BE2C (cell line): ENCODE measurements at regions not wholly inside any gene's neighbourhood (a gene's known extent, or its start where the extent isn't known, plus 50 kb on each side); places are given as distances from the start of the nearest gene placed in this dataset.

Experiments used
- DNase-seq: peaks from one replicate; pipeline ENCODE4 v3.0.0-alpha.2; 2020
- H3K27me3 ChIP-seq: fragments of 250-450 bp; sonication (Bioruptor Pico); 2 replicates; pipeline ENCODE4 v1.5.1; 2020; ENCODE audit warnings: mild to moderate bottlenecking
- H3K36me3 ChIP-seq: fragments of 250-450 bp; sonication (Bioruptor Pico); 2 replicates; pipeline ENCODE4 v1.5.1; 2020; ENCODE audit warnings: mild to moderate bottlenecking
- H3K4me1 ChIP-seq: fragments of 250-450 bp; sonication (Bioruptor Pico); 2 replicates; pipeline ENCODE4 v1.5.1; 2020
- H3K4me3 ChIP-seq: 2 replicates; pipeline ENCODE4 v1.5.1; 2011; ENCODE audit warnings: low read depth, low read length
- H3K9me3 ChIP-seq: fragments of 250-450 bp; sonication (Bioruptor Pico); 2 replicates; pipeline ENCODE4 v1.5.1; 2020
- CTCF ChIP-seq: IDR thresholded peaks from 2 replicates; pipeline ENCODE4 v1.5.1; 2012; ENCODE audit warnings: mild to moderate bottlenecking, low read depth, low read length

DNA sequence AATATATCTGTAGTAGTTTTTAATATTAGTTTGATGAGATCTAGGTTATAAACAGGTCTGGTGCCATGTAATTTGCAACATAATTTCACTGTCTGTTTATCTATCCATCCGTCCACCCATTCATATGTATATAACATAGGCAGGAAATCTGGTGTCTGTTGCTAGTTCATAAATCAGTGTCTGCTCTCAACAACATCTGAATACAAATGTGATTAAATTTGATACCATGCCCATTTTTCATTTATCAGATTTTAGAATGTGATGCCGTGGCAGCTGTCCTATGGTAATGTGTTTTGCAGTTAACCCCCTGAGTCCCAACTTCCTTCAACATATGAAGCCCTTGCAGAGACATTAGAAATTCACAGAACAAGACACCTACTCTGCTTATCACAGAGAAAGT lies 228.4 kb downstream of the CMPK2 start:
- TF ChIP-seq CTCF, result no peak
- Histone ChIP-seq H3K9me3 (no peaks in the 10 kb centered on the region), H3K36me3 (no peaks in the 10 kb centered on the region), H3K4me3 (no peak overlapping the region), H3K4me1 (peaks cover 9% of the 10 kb centered on the region), H3K27me3 (peaks cover 13% of the 10 kb centered on the region)
- peak; percentile 10 for DNase-seq

DNA sequence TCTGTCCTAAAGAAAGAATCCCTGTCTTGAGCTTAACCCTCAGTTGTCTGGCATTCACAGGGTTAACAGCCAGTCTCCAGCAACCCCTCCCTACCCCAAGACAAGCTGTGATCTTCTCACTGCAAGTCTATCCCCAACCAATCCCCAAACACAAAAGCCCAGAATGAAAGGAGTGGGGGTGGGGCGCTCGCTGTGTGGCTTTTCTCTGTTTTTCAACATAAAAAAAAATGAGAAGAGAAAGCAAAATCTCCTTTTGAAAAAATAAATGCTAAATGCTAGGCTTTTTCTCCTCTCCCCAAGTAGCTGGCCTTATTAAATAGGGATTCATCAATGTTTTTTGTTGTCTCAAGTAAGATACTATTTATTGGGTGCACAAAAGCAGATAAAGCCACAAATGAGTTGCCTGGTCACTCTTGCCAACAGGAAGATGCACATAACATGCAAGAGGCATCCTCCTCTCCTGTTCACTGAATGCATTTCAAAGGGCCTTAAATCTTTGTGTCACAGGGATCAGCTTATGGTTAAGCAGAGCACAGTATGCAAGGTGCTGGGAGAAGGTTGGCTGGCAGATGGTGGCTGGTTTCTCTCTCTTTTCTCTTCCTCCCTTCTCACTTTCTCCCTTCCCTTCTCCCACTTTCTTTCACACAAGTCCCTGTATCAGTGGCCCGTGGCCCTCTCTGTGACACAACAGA lies 225.6 kb downstream of the CMPK2 start:
- Histone ChIP-seq H3K4me3 (no peak overlapping the region), H3K4me1 (peaks cover 10% of the 10 kb centered on the region), H3K36me3 (no peaks in the 10 kb centered on the region), H3K27me3 (peaks cover 11% of the 10 kb centered on the region), H3K9me3 (no peaks in the 10 kb centered on the region)
- no peak for TF ChIP-seq CTCF
- DNase-seq, result no peak

GRCh38 chr2:6640621-6641015 lies 225.1 kb downstream of the CMPK2 start:
- TF ChIP-seq CTCF, result no peak
- H3K4me1 ChIP-seq, result peaks cover 15% of the 10 kb centered on the region
- H3K9me3 ChIP-seq, result no peaks in the 10 kb centered on the region
- DNase-seq, result no peak
- peaks cover 6% of the 10 kb centered on the region for H3K27me3 ChIP-seq
- H3K4me3 ChIP-seq, result no peak overlapping the region
- H3K36me3 ChIP-seq, result no peaks in the 10 kb centered on the region

GRCh38 chr2:6641956-6642355 lies 223.8 kb downstream of the CMPK2 start:
- DNase-seq, result no peak
- TF ChIP-seq CTCF, result no peak
- H3K4me1 ChIP-seq, result peaks cover 17% of the 10 kb centered on the region
- no peaks in the 10 kb centered on the region for H3K9me3 ChIP-seq
- H3K36me3 ChIP-seq, result no peaks in the 10 kb centered on the region
- no peaks in the 10 kb centered on the region; the same call in 1 of the 2 replicates for H3K27me3 ChIP-seq
- no peak overlapping the region for H3K4me3 ChIP-seq

DNA sequence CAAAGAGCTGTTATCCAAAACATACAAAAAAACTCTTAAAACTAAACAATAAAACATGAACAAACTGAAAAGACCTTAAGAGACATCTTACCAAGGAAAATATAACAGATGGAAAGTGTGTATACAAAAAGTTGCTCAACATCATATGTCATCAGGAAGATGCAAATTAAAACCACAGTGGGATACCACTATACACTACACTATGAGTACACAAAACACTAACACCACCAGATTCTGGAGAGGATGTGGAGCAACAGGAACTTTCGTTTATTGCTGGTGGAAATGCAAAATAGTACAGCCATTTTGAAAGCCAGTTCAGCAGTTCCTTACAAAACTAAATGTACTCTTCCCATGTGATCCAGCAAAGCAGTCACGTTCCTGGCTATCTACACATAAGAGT lies 221.4 kb downstream of the CMPK2 start:
- Histone ChIP-seq H3K4me1 (peaks cover 12% of the 10 kb centered on the region), H3K4me3 (no peak overlapping the region), H3K27me3 (no peaks in the 10 kb centered on the region), H3K36me3 (no peaks in the 10 kb centered on the region), H3K9me3 (no peaks in the 10 kb centered on the region)
- no peak for TF ChIP-seq CTCF
- no peak for DNase-seq

GRCh38 chr2:6645004-6645403 lies 220.7 kb downstream of the CMPK2 start:
- no peak for TF ChIP-seq CTCF
- H3K4me3 ChIP-seq, result no peak overlapping the region
- no peak for DNase-seq
- H3K4me1 ChIP-seq, result peaks cover 12% of the 10 kb centered on the region
- no peaks in the 10 kb centered on the region for H3K36me3 ChIP-seq
- no peaks in the 10 kb centered on the region for H3K27me3 ChIP-seq
- H3K9me3 ChIP-seq, result no peaks in the 10 kb centered on the region
